ENCODE measurements at regions not wholly inside any gene's neighbourhood (a gene's known extent, or its start where the extent isn't known, plus 50 kb on each side); places are given as distances from the start of the nearest gene placed in this dataset.

- FAIRE-seq (no peak), DNase-seq (ENCODE audit: insufficient read length, low spot score) (no peak)
- TF ChIP-seq CTCF (IDR thresholded peaks at IDR 0.05; ENCODE audit: insufficient read depth, missing control alignments) = no peak
These were observed 529.9 kb downstream of the SLC4A3 start for GRCh38 chr2:220157312-220157711.

GRCh38 chr2:220159738-220160137, 532.3 kb downstream of the SLC4A3 start:
- FAIRE-seq = no peak
- DNase-seq (ENCODE audit: insufficient read length, low spot score) = no peak
- no peak for TF ChIP-seq CTCF (IDR thresholded peaks at IDR 0.05; ENCODE audit: insufficient read depth, missing control alignments)

- TF ChIP-seq CTCF (IDR thresholded peaks at IDR 0.05; ENCODE audit: insufficient read depth, missing control alignments) = no peak
- no peak for DNase-seq (ENCODE audit: insufficient read length, low spot score)
- no peak for FAIRE-seq
These were observed 534.9 kb downstream of the SLC4A3 start for GRCh38 chr2:220162320-220162719.

GRCh38 chr2:220163486-220163885, 536.1 kb downstream of the SLC4A3 start:
- FAIRE-seq = no peak
- TF ChIP-seq CTCF (IDR thresholded peaks at IDR 0.05; ENCODE audit: insufficient read depth, missing control alignments) = no peak
- no peak for DNase-seq (ENCODE audit: insufficient read length, low spot score)

- FAIRE-seq (no peak), DNase-seq (ENCODE audit: insufficient read length, low spot score) (no peak)
- TF ChIP-seq CTCF (IDR thresholded peaks at IDR 0.05; ENCODE audit: insufficient read depth, missing control alignments) = peak; percentile 58
These were observed 538.0 kb downstream of the SLC4A3 start for GRCh38 chr2:220165401-220165800.

GRCh38 chr2:220166616-220167015, 539.2 kb downstream of the SLC4A3 start:
- no peak for FAIRE-seq
- TF ChIP-seq CTCF (IDR thresholded peaks at IDR 0.05; ENCODE audit: insufficient read depth, missing control alignments) = no peak
- DNase-seq (ENCODE audit: insufficient read length, low spot score) = no peak

- no peak for TF ChIP-seq CTCF (IDR thresholded peaks at IDR 0.05; ENCODE audit: insufficient read depth, missing control alignments)
- no peak for FAIRE-seq
- no peak for DNase-seq (ENCODE audit: insufficient read length, low spot score)
These were observed 540.5 kb downstream of the SLC4A3 start for GRCh38 chr2:220167956-220168355.
